ENCODE measurements at regions not wholly inside any gene's neighbourhood (a gene's known extent, or its start where the extent isn't known, plus 50 kb on each side); places are given as distances from the start of the nearest gene placed in this dataset.

- no peak for TF ChIP-seq CTCF (conservative IDR thresholded peaks at IDR 0.05; ENCODE audit: low read depth, low read length)
- no peak for TF ChIP-seq EZH2 (IDR thresholded peaks at IDR 0.05; ENCODE audit: low read length, unreplicated experiment)
- no peak for TF ChIP-seq EZH2phosphoT487 (IDR thresholded peaks at IDR 0.05; ENCODE audit: borderline replicate concordance, low read length)
These were observed 197.4 kb downstream of the GAS1 start for GRCh38 chr9:86749894-86750255.

All from PC-3 (cell line).